ENCODE measurements at regions not wholly inside any gene's neighbourhood (a gene's known extent, or its start where the extent isn't known, plus 50 kb on each side); places are given as distances from the start of the nearest gene placed in this dataset.

DNA sequence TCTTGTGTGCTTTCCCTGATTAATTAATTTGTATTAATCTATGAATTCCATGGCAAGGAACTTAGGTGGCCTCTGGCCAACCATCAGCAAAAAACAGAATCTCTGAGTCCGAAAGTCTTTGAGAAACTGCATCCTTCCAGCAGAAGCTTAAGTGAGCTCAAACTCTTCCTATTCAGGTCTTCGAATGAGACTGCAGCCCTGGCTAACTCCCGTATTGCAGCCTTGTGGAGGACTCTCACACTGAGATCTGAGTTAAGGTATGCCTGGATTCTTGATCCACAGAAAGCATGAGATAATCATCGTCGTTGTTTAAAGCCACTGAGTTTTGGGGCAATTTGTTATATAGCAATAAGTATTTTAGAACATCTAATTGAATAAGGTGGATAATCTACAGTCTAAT is 1143.9 kb upstream of the NXPH2 start:
- Histone ChIP-seq H3K27me3 (ENCODE audit: control insufficient read depth, insufficient read depth, low read length) (no peaks in the 10 kb centered on the region), H3K4me3 (ENCODE audit: low read depth, low read length) (no peak overlapping the region), H3K36me3 (ENCODE audit: control insufficient read depth, insufficient read depth, low read length) (no peaks in the 10 kb centered on the region)
- no peak for DNase-seq (ENCODE audit: low read depth)
- TF ChIP-seq, protein P1, sequence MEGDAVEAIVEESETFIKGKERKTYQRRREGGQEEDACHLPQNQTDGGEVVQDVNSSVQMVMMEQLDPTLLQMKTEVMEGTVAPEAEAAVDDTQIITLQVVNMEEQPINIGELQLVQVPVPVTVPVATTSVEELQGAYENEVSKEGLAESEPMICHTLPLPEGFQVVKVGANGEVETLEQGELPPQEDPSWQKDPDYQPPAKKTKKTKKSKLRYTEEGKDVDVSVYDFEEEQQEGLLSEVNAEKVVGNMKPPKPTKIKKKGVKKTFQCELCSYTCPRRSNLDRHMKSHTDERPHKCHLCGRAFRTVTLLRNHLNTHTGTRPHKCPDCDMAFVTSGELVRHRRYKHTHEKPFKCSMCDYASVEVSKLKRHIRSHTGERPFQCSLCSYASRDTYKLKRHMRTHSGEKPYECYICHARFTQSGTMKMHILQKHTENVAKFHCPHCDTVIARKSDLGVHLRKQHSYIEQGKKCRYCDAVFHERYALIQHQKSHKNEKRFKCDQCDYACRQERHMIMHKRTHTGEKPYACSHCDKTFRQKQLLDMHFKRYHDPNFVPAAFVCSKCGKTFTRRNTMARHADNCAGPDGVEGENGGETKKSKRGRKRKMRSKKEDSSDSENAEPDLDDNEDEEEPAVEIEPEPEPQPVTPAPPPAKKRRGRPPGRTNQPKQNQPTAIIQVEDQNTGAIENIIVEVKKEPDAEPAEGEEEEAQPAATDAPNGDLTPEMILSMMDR (IDR thresholded peaks at IDR 0.05; ENCODE audit: insufficient read depth, low read depth, low read length), result no peak
- ChIA-PET POLR2A (no interaction called here), CTCF (no interaction called here)

DNA sequence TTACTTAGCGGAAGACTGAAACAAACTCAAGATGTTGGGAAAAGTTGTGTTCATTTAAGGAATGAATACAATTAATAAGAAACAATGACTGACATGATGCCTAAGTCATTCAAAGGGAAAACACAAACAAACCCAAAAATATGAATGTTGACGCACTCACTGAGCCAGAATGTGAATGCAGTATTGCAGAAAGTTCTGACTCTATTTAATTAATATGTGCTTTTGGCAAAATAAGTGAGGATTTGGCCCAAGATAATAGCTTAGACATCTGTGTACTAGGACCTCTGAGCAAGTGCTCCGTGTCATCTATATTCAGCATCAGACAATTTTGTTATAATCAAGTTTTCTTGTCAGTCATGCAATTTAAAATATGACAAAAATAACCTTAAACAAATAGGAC is 1138.8 kb upstream of the NXPH2 start:
- H3K27me3 ChIP-seq (ENCODE audit: control insufficient read depth, insufficient read depth, low read length), result no peaks in the 10 kb centered on the region
- DNase-seq (ENCODE audit: low read depth), result no peak
- no peak overlapping the region for H3K4me3 ChIP-seq (ENCODE audit: low read depth, low read length)
- ChIA-PET CTCF (no interaction called here), POLR2A (no interaction called here)
- TF ChIP-seq, protein P1 (IDR thresholded peaks at IDR 0.05; ENCODE audit: insufficient read depth, low read depth, low read length), result no peak
- H3K36me3 ChIP-seq (ENCODE audit: control insufficient read depth, insufficient read depth, low read length), result no peaks in the 10 kb centered on the region

DNA sequence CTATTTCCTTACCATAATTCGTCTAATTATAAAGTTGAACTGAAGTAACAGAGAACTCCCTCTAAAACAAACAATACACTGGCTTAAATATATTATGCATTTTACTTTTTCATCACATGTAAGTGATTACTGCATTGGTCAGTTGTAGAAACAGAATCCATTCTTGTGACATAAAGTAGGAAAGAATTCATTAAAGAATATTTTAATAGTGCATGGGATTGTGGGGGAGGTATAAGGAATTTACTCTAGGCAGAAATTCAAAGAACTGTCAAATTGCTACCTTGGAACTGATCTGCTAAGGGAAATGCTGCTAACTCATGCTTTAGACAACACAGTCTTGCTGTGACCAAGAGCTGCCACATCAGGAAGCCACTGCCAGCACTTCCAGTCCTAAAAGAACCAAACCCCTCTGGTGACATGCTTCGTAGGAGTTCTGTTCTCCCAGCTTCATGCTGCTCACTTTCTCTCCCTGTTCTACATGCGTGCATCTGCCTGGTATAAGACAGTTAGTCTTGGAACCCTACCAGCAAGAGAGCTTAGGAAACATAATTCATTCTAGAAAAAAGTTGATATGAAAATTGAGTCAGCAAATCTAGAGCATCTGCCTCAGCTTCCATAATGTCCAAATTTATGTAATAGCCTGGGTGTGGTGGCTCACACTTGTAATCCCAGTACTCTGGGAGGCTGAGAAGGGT is 1137.6 kb upstream of the NXPH2 start:
- CTCF ChIA-PET, result no interaction called here
- no peaks in the 10 kb centered on the region for H3K27me3 ChIP-seq (ENCODE audit: control insufficient read depth, insufficient read depth, low read length)

DNA sequence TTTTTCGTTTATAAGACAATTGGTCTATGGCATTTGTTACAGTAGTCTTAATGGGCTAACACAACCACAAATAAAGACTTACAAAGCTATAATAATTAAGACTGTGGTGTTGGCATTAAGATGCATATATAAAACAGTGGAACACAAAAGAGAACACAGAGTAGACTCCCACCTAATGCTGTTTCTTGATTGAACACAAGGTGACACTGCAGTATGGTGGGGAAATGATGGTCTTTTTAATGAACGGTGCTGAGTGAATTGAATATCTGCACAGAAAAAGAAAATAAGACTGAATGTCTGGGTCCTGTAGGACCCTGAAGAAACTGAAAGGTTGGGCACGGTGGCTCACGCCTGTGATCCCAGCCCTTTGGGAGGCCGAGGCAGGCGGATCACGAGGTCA is 1136.6 kb upstream of the NXPH2 start:
- no peak overlapping the region for H3K4me3 ChIP-seq (ENCODE audit: low read depth, low read length)
- POLR2A ChIA-PET, result no interaction called here
- CTCF ChIA-PET, result no interaction called here
- H3K36me3 ChIP-seq (ENCODE audit: control insufficient read depth, insufficient read depth, low read length), result no peaks in the 10 kb centered on the region
- TF ChIP-seq, protein P1 (IDR thresholded peaks at IDR 0.05; ENCODE audit: insufficient read depth, low read depth, low read length), result no peak
- H3K27me3 ChIP-seq (ENCODE audit: control insufficient read depth, insufficient read depth, low read length), result no peaks in the 10 kb centered on the region
- no peak for DNase-seq (ENCODE audit: low read depth)

More for the DNA sequence above, 1137.6 kb upstream of the NXPH2 start:
- no peak for DNase-seq (ENCODE audit: low read depth)
- Histone ChIP-seq H3K4me3 (ENCODE audit: low read depth, low read length) (no peak overlapping the region), H3K36me3 (ENCODE audit: control insufficient read depth, insufficient read depth, low read length) (no peaks in the 10 kb centered on the region)
- TF ChIP-seq, protein P1 (IDR thresholded peaks at IDR 0.05; ENCODE audit: insufficient read depth, low read depth, low read length), result no peak
- POLR2A ChIA-PET, result no interaction called here

DNA sequence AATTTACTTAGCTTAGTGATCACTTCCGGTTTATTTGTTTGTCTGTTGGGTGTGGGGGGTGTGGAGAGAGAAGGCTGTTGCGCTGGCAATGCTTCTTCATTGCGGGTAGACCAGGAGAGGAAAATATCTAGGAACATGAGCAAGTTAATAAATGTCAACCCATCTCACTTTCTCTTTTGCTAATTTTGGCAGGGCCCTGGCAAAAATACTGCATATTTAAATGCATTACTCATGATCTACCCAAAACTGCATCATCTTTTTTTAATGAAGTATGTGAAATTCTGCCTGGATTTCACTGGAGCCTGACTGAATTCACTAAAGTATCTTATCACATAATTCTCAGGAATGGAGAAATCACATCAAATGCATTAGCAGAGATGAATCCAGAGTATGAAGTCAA is 1131.0 kb upstream of the NXPH2 start:
- DNase-seq (ENCODE audit: low read depth), result no peak
- Histone ChIP-seq H3K4me3 (ENCODE audit: low read depth, low read length) (no peak overlapping the region), H3K36me3 (ENCODE audit: control insufficient read depth, insufficient read depth, low read length) (no peaks in the 10 kb centered on the region), H3K27me3 (ENCODE audit: control insufficient read depth, insufficient read depth, low read length) (no peaks in the 10 kb centered on the region)
- CTCF ChIA-PET, result no interaction called here
- POLR2A ChIA-PET, result no interaction called here
- TF ChIP-seq, protein P1 (IDR thresholded peaks at IDR 0.05; ENCODE audit: insufficient read depth, low read depth, low read length), result no peak

All from BJ (cell line).